ENCODE measurements at regions not wholly inside any gene's neighbourhood (a gene's known extent, or its start where the extent isn't known, plus 50 kb on each side); places are given as distances from the start of the nearest gene placed in this dataset.
"Not testable (repeated sequence)": the region's sequence is repeated elsewhere in the genome, so short reads cannot be mapped to it uniquely, and the experiment has no call there.

- DNase-seq, result no peak
Measured at GRCh38 chr6:69623357-69623756, 173.5 kb downstream of the LMBRD1 start.

GRCh38 chr6:69622924-69623323 lies 173.9 kb downstream of the LMBRD1 start:
- no peak for DNase-seq

GRCh38 chr6:69622230-69622629 lies 174.6 kb downstream of the LMBRD1 start:
- no peak for DNase-seq

- no peak for DNase-seq
Measured at GRCh38 chr6:69617163-69617562, 179.6 kb downstream of the LMBRD1 start.

GRCh38 chr6:69609836-69610472 lies 186.9 kb downstream of the LMBRD1 start:
- DNase-seq, result no peak

GRCh38 chr6:69601132-69601531 lies 195.7 kb downstream of the LMBRD1 start:
- DNase-seq, result no peak

GRCh38 chr6:69594405-69594804 lies 202.4 kb downstream of the LMBRD1 start:
- no peak for DNase-seq

- no peak for DNase-seq
Measured at GRCh38 chr6:69593706-69594105, 203.1 kb downstream of the LMBRD1 start.

GRCh38 chr6:69589626-69590025 lies 207.2 kb downstream of the LMBRD1 start:
- DNase-seq, result no peak

- no peak for DNase-seq
Measured at GRCh38 chr6:69584913-69585729, 211.7 kb downstream of the LMBRD1 start.

GRCh38 chr6:69584536-69584912 lies 212.3 kb downstream of the LMBRD1 start:
- no peak for DNase-seq

GRCh38 chr6:69581581-69581980 lies 215.2 kb downstream of the LMBRD1 start:
- no peak for DNase-seq

GRCh38 chr6:69580706-69581105 lies 216.1 kb downstream of the LMBRD1 start:
- no peak for DNase-seq

- DNase-seq, result no peak
Measured at GRCh38 chr6:69578361-69578890, 218.4 kb downstream of the LMBRD1 start.

GRCh38 chr6:69571234-69571633 lies 225.6 kb downstream of the LMBRD1 start:
- no peak for DNase-seq

- DNase-seq, result no peak
Measured at GRCh38 chr6:69570106-69570505, 226.7 kb downstream of the LMBRD1 start.

- DNase-seq, result not testable (repeated sequence)
Measured at GRCh38 chr6:69560597-69560996, 236.2 kb downstream of the LMBRD1 start.

- DNase-seq, result no peak
Measured at GRCh38 chr6:69555088-69555638, 241.6 kb downstream of the LMBRD1 start.

GRCh38 chr6:69542494-69542893 lies 254.3 kb downstream of the LMBRD1 start:
- no peak for DNase-seq

GRCh38 chr6:69527921-69528476 lies 268.8 kb downstream of the LMBRD1 start:
- DNase-seq, result no peak

- not testable (repeated sequence) for DNase-seq
Measured at GRCh38 chr6:69515480-69515879, 281.3 kb downstream of the LMBRD1 start.

GRCh38 chr6:69494595-69494994 lies 302.2 kb downstream of the LMBRD1 start:
- DNase-seq, result no peak

- DNase-seq, result no peak
Measured at GRCh38 chr6:69489970-69490369, 306.8 kb downstream of the LMBRD1 start.

GRCh38 chr6:69487688-69488087 lies 309.1 kb downstream of the LMBRD1 start:
- DNase-seq, result no peak

Measured in NCI-H345 (cell line).